IPS DF 4.7 (cell line): ENCODE measurements at regions not wholly inside any gene's neighbourhood (a gene's known extent, or its start where the extent isn't known, plus 50 kb on each side); places are given as distances from the start of the nearest gene placed in this dataset.
"Not testable (repeated sequence)": the region's sequence is repeated elsewhere in the genome, so short reads cannot be mapped to it uniquely, and the experiment has no call there.

Experiments used
- DNase-seq: peaks from one replicate; pipeline ENCODE4 v3.0.0-alpha.2; 2013; ENCODE audit warnings: low spot score; ENCODE audit errors: extremely low read depth

GRCh38 chr21:15932726-15933125 lies 202.9 kb downstream of the USP25 start:
- DNase-seq, result no peak

- DNase-seq, result no peak
Observed at GRCh38 chr21:15935530-15935929, 205.7 kb downstream of the USP25 start.

- DNase-seq, result no peak
Observed at GRCh38 chr21:15943009-15943666, 213.4 kb downstream of the USP25 start.

GRCh38 chr21:15947677-15948076 lies 217.9 kb downstream of the USP25 start:
- no peak for DNase-seq

GRCh38 chr21:15953551-15954116 lies 223.9 kb downstream of the USP25 start:
- no peak for DNase-seq

GRCh38 chr21:15964236-15964855 lies 234.6 kb downstream of the USP25 start:
- no peak for DNase-seq

GRCh38 chr21:15966231-15966630 lies 236.4 kb downstream of the USP25 start:
- no peak for DNase-seq

- no peak for DNase-seq
Observed at GRCh38 chr21:15966651-15967050, 236.9 kb downstream of the USP25 start.

- DNase-seq, result no peak
Observed at GRCh38 chr21:15967661-15968060, 237.9 kb downstream of the USP25 start.

- no peak for DNase-seq
Observed at GRCh38 chr21:15968776-15969310, 239.1 kb downstream of the USP25 start.

GRCh38 chr21:15976807-15977206 lies 247.0 kb downstream of the USP25 start:
- no peak for DNase-seq

- DNase-seq, result no peak
Observed at GRCh38 chr21:15978215-15978738, 248.5 kb downstream of the USP25 start.

GRCh38 chr21:15979493-15979892 lies 249.7 kb downstream of the USP25 start:
- DNase-seq, result not testable (repeated sequence)

- DNase-seq, result no peak
Observed at GRCh38 chr21:15986277-15986676, 256.5 kb downstream of the USP25 start.

- DNase-seq, result no peak
Observed at GRCh38 chr21:15992171-15992570, 262.4 kb downstream of the USP25 start.

- DNase-seq, result no peak
Observed at GRCh38 chr21:15993951-15994350, 264.2 kb downstream of the USP25 start.

GRCh38 chr21:15999741-16000140 lies 270.0 kb downstream of the USP25 start:
- no peak for DNase-seq

- DNase-seq, result no peak
Observed at GRCh38 chr21:16002874-16003466, 273.2 kb downstream of the USP25 start.

GRCh38 chr21:16004086-16004485 lies 274.3 kb downstream of the USP25 start:
- DNase-seq, result no peak

- no peak for DNase-seq
Observed at GRCh38 chr21:16004523-16004922, 274.7 kb downstream of the USP25 start.

- DNase-seq, result no peak
Observed at GRCh38 chr21:16005996-16006395, 276.2 kb downstream of the USP25 start.

- no peak for DNase-seq
Observed at GRCh38 chr21:16007943-16008342, 278.2 kb downstream of the USP25 start.
